Parathyroid adenoma (tissue), 2 donors: ENCODE measurements at regions not wholly inside any gene's neighbourhood (a gene's known extent, or its start where the extent isn't known, plus 50 kb on each side); places are given as distances from the start of the nearest gene placed in this dataset.
"Not testable (repeated sequence)": the region's sequence is repeated elsewhere in the genome, so short reads cannot be mapped to it uniquely, and the experiment has no call there.

Experiments used
- H2AFZ ChIP-seq: fragments of 300-600 bp; sonication (generic); one replicate; pipeline ENCODE4 v1.7.0; 2017; ENCODE audit warnings: antibody characterized with exemption, mild to moderate bottlenecking
- H3K27ac ChIP-seq: fragments of 300-600 bp; sonication (generic); one replicate; pipeline ENCODE4 v1.7.0; 2017
- H3K27me3 ChIP-seq: fragments of 300-600 bp; sonication (generic); one replicate; pipeline ENCODE4 v1.7.0; 2017; ENCODE audit warnings: low read length; ENCODE audit not compliant: control insufficient read depth, insufficient read depth
- H3K36me3 ChIP-seq: fragments of 300-600 bp; sonication (generic); one replicate; pipeline ENCODE4 v1.7.0; 2017; ENCODE audit warnings: low read length; ENCODE audit not compliant: control insufficient read depth, insufficient read depth
- H3K4me1 ChIP-seq: fragments of 300-600 bp; sonication (generic); one replicate; pipeline ENCODE4 v1.7.0; 2017; ENCODE audit warnings: control low read depth
- H3K4me2 ChIP-seq: fragments of 300-600 bp; sonication (generic); one replicate; pipeline ENCODE4 v1.7.0; 2017; ENCODE audit warnings: low read length
- H3K4me3 ChIP-seq: fragments of 300-600 bp; sonication (generic); one replicate; pipeline ENCODE4 v1.7.0; 2017; ENCODE audit warnings: low read depth, low read length
- H3K79me2 ChIP-seq: fragments of 300-600 bp; sonication (generic); one replicate; pipeline ENCODE4 v1.7.0; 2017; ENCODE audit warnings: control low read depth
- H3K9ac ChIP-seq: fragments of 300-600 bp; sonication (generic); one replicate; pipeline ENCODE4 v1.7.0; 2017; ENCODE audit warnings: mild to moderate bottlenecking
- H3K9me3 ChIP-seq: fragments of 300-600 bp; sonication (generic); one replicate; pipeline ENCODE4 v1.7.0; 2017; ENCODE audit warnings: low read length; ENCODE audit not compliant: control insufficient read depth
- TF ChIP-seq, protein P1 (sequence below): fragments of 300-600 bp; sonication (generic); IDR thresholded peaks from one replicate; pipeline ENCODE4 v1.7.0; 2017; ENCODE audit warnings: antibody characterized with exemption, mild to moderate bottlenecking
- donor health status: primary hyperparathyroidism.

- H3K4me2 ChIP-seq, H3K9ac ChIP-seq, H2AFZ ChIP-seq, H3K9me3 ChIP-seq, H3K79me2 ChIP-seq, H3K27ac ChIP-seq, H3K36me3 ChIP-seq, H3K4me3 ChIP-seq, H3K4me1 ChIP-seq, H3K27me3 ChIP-seq: not testable (repeated sequence)
Measured at GRCh38 chr2:215889240-215889969, 123.9 kb downstream of the MREG start.

DNA sequence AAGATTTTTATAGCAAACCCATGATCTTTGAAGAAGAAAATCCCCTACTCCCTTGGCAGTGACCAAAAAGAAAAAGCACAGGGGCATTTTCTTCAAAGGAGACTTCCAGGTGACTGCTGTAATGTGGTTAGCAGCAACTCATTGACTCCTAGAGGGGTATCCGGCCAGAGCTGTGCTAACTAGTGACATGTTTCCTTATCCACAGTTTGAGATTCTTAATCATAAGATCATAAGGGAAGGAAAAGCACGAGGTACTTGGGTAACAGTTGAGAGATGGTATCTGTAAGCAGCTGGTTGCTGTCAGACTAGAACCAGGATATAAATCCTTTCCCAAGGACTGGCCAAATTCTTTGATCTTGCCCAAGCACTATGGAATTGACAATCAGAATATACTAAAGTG lies 124.7 kb downstream of the MREG start:
- Histone ChIP-seq H3K4me2 (no peak overlapping the region), H3K9me3 (no peaks in the 10 kb centered on the region), H3K9ac (no peak overlapping the region), H3K4me1 (no peaks in the 10 kb centered on the region), H3K36me3 (no peaks in the 10 kb centered on the region), H2AFZ (no peak overlapping the region), H3K27me3 (no peaks in the 10 kb centered on the region), H3K4me3 (no peak overlapping the region), H3K27ac (no peak overlapping the region), H3K79me2 (no peaks in the 10 kb centered on the region)
- TF ChIP-seq, protein P1, sequence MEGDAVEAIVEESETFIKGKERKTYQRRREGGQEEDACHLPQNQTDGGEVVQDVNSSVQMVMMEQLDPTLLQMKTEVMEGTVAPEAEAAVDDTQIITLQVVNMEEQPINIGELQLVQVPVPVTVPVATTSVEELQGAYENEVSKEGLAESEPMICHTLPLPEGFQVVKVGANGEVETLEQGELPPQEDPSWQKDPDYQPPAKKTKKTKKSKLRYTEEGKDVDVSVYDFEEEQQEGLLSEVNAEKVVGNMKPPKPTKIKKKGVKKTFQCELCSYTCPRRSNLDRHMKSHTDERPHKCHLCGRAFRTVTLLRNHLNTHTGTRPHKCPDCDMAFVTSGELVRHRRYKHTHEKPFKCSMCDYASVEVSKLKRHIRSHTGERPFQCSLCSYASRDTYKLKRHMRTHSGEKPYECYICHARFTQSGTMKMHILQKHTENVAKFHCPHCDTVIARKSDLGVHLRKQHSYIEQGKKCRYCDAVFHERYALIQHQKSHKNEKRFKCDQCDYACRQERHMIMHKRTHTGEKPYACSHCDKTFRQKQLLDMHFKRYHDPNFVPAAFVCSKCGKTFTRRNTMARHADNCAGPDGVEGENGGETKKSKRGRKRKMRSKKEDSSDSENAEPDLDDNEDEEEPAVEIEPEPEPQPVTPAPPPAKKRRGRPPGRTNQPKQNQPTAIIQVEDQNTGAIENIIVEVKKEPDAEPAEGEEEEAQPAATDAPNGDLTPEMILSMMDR = no peak

DNA sequence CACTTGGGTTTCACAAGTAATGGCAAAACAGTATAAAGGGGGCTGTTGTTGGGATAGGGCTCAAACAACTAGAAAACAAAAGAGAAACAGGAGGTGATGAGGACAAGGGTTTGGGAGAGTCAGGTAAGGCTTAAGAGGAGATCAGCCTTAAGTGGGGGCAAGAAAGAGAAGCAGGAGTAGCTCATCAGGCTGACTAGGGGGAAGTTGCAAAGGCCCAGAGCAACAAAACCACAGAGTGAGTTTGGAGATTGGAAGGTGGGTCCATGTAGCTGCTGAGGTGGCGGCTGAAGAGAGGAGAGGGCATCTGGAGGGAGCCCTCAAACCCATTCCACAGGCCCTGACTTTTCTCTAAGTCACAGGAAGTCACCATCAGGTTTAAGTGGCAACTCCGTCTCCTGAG lies 126.0 kb downstream of the MREG start:
- H2AFZ ChIP-seq = no peak overlapping the region
- H3K27ac ChIP-seq = no peak overlapping the region
- H3K4me1 ChIP-seq = no peaks in the 10 kb centered on the region
- no peak overlapping the region for H3K4me2 ChIP-seq
- no peaks in the 10 kb centered on the region for H3K27me3 ChIP-seq
- no peak overlapping the region for H3K4me3 ChIP-seq
- no peak overlapping the region for H3K9ac ChIP-seq
- TF ChIP-seq, protein P1 = no peak
- no peaks in the 10 kb centered on the region for H3K9me3 ChIP-seq
- H3K79me2 ChIP-seq = no peaks in the 10 kb centered on the region
- no peaks in the 10 kb centered on the region for H3K36me3 ChIP-seq

DNA sequence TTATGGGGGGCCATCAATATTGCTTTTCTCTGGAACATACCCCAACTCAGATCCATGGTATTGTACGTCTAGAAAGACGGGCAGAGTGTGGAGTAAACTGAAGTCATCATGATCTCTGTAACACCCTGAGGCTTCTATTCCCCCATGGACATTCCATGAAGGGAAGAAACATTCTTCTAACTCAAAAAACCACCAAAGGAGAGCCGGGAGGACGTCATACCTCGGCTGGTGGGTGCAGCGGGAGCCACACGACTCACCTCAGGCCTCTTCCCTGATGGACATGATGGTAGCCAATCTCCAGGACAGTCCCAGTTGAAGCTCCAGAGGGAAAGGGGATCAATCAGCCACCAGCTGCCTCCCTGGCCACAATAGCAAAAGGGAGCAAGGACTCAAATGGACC lies 127.3 kb downstream of the MREG start:
- no peaks in the 10 kb centered on the region for H3K27me3 ChIP-seq
- no peaks in the 10 kb centered on the region for H3K79me2 ChIP-seq
- H3K4me1 ChIP-seq = no peaks in the 10 kb centered on the region
- H3K4me3 ChIP-seq = no peak overlapping the region
- H3K9ac ChIP-seq = no peak overlapping the region
- H3K27ac ChIP-seq = no peak overlapping the region
- no peak overlapping the region for H2AFZ ChIP-seq
- TF ChIP-seq, protein P1 = no peak
- no peaks in the 10 kb centered on the region for H3K36me3 ChIP-seq
- H3K4me2 ChIP-seq = no peak overlapping the region
- H3K9me3 ChIP-seq = no peaks in the 10 kb centered on the region

DNA sequence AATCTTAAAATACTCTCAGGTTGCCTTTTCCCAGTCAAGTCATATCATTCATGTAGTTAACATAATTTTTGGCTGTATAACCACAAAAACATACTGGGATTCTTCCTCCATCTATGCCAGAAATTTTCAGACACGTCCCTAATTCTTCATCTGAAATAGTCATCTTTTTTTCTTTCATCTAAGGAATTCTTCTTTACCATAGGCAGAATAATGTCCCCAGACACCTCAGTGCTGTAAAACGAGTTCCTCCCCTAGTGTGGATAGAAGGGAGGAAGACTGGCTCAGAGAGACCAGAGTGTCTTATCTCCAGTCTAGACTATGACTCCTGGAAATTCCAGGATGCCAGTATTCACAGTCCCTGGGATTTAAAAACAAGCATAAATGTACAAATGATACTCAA lies 127.8 kb downstream of the MREG start:
- H2AFZ ChIP-seq = no peak overlapping the region
- H3K9me3 ChIP-seq = no peaks in the 10 kb centered on the region
- H3K4me1 ChIP-seq = no peaks in the 10 kb centered on the region
- no peak overlapping the region for H3K9ac ChIP-seq
- no peak overlapping the region for H3K27ac ChIP-seq
- H3K27me3 ChIP-seq = no peaks in the 10 kb centered on the region
- no peak overlapping the region for H3K4me2 ChIP-seq
- TF ChIP-seq, protein P1 = no peak
- no peaks in the 10 kb centered on the region for H3K36me3 ChIP-seq
- no peaks in the 10 kb centered on the region for H3K79me2 ChIP-seq
- no peak overlapping the region for H3K4me3 ChIP-seq
